ENCODE measurements at regions not wholly inside any gene's neighbourhood (a gene's known extent, or its start where the extent isn't known, plus 50 kb on each side); places are given as distances from the start of the nearest gene placed in this dataset.

GRCh38 chr12:61232040-61232439, 1028.2 kb upstream of the USP15 start:
- no peaks in the 10 kb centered on the region for H3K27me3 ChIP-seq (ENCODE audit: insufficient read depth, low read length, poor library complexity, severe bottlenecking)
- H3F3A ChIP-seq (ENCODE audit: low read depth) = no peaks in the 10 kb centered on the region
- H3K9me2 ChIP-seq (replicated peaks; ENCODE audit: low read depth, low read length) = no peaks in the 10 kb centered on the region
- H4K20me1 ChIP-seq (ENCODE audit: insufficient read depth, low read length, poor library complexity, severe bottlenecking) = no peaks in the 10 kb centered on the region
- TF ChIP-seq CTCF (conservative IDR thresholded peaks at IDR 0.05; ENCODE audit: low read length) (no peak), EZH2phosphoT487 (IDR thresholded peaks at IDR 0.05; ENCODE audit: borderline replicate concordance) (no peak)
- H3K9me3 ChIP-seq (ENCODE audit: insufficient read depth, low read depth, low read length) = no peaks in the 10 kb centered on the region
- H3K4me1 ChIP-seq (ENCODE audit: insufficient read depth, low read length, poor library complexity, severe bottlenecking) = no peaks in the 10 kb centered on the region
- H3K9ac ChIP-seq (ENCODE audit: low read depth, low read length, poor library complexity, severe bottlenecking) = no peak overlapping the region
- no peak overlapping the region for H2AFZ ChIP-seq (ENCODE audit: low read length)
- no peak overlapping the region for H3K4me3 ChIP-seq (ENCODE audit: low read length, poor library complexity, severe bottlenecking)
- no peak overlapping the region for H3K4me2 ChIP-seq (ENCODE audit: low read depth, low read length, poor library complexity, severe bottlenecking)
- H3K79me2 ChIP-seq (ENCODE audit: insufficient read depth, low read length) = no peaks in the 10 kb centered on the region
- no peaks in the 10 kb centered on the region for H3K36me3 ChIP-seq (ENCODE audit: insufficient read depth, low read length)

- H3K9ac ChIP-seq (ENCODE audit: low read depth, low read length, poor library complexity, severe bottlenecking) = no peak overlapping the region
- H3K27me3 ChIP-seq (ENCODE audit: insufficient read depth, low read length, poor library complexity, severe bottlenecking) = no peaks in the 10 kb centered on the region
- no peaks in the 10 kb centered on the region for H3K9me2 ChIP-seq (replicated peaks; ENCODE audit: low read depth, low read length)
- no peaks in the 10 kb centered on the region for H3K9me3 ChIP-seq (ENCODE audit: insufficient read depth, low read depth, low read length)
- no peaks in the 10 kb centered on the region for H4K20me1 ChIP-seq (ENCODE audit: insufficient read depth, low read length, poor library complexity, severe bottlenecking)
- H3F3A ChIP-seq (ENCODE audit: low read depth) = no peaks in the 10 kb centered on the region
- H3K79me2 ChIP-seq (ENCODE audit: insufficient read depth, low read length) = no peaks in the 10 kb centered on the region
- TF ChIP-seq EZH2phosphoT487 (IDR thresholded peaks at IDR 0.05; ENCODE audit: borderline replicate concordance) (no peak), CTCF (conservative IDR thresholded peaks at IDR 0.05; ENCODE audit: low read length) (no peak)
- H3K36me3 ChIP-seq (ENCODE audit: insufficient read depth, low read length) = no peaks in the 10 kb centered on the region
- H2AFZ ChIP-seq (ENCODE audit: low read length) = no peak overlapping the region
- no peak overlapping the region for H3K4me3 ChIP-seq (ENCODE audit: low read length, poor library complexity, severe bottlenecking)
- no peaks in the 10 kb centered on the region for H3K4me1 ChIP-seq (ENCODE audit: insufficient read depth, low read length, poor library complexity, severe bottlenecking)
- no peak overlapping the region for H3K4me2 ChIP-seq (ENCODE audit: low read depth, low read length, poor library complexity, severe bottlenecking)
Measured at GRCh38 chr12:61250303-61250702, 1009.9 kb upstream of the USP15 start.

- Histone ChIP-seq H3F3A (ENCODE audit: low read depth) (no peaks in the 10 kb centered on the region), H3K4me1 (ENCODE audit: insufficient read depth, low read length, poor library complexity, severe bottlenecking) (no peaks in the 10 kb centered on the region), H3K79me2 (ENCODE audit: insufficient read depth, low read length) (no peaks in the 10 kb centered on the region), H3K4me2 (ENCODE audit: low read depth, low read length, poor library complexity, severe bottlenecking) (no peak overlapping the region), H3K27me3 (ENCODE audit: insufficient read depth, low read length, poor library complexity, severe bottlenecking) (no peaks in the 10 kb centered on the region), H3K9ac (ENCODE audit: low read depth, low read length, poor library complexity, severe bottlenecking) (no peak overlapping the region), H3K9me3 (ENCODE audit: insufficient read depth, low read depth, low read length) (no peaks in the 10 kb centered on the region), H3K36me3 (ENCODE audit: insufficient read depth, low read length) (no peaks in the 10 kb centered on the region), H2AFZ (ENCODE audit: low read length) (no peak overlapping the region), H3K9me2 (replicated peaks; ENCODE audit: low read depth, low read length) (no peaks in the 10 kb centered on the region), H3K4me3 (ENCODE audit: low read length, poor library complexity, severe bottlenecking) (no peak overlapping the region), H4K20me1 (ENCODE audit: insufficient read depth, low read length, poor library complexity, severe bottlenecking) (no peaks in the 10 kb centered on the region)
- no peak for TF ChIP-seq CTCF (conservative IDR thresholded peaks at IDR 0.05; ENCODE audit: low read length)
Measured at GRCh38 chr12:61251076-61251475, 1009.1 kb upstream of the USP15 start.

Data from Loucy (cell line).